NCI-H187 treated with DMSO at 0.1 percent for 48 hours (cell line): ENCODE measurements at regions not wholly inside any gene's neighbourhood (a gene's known extent, or its start where the extent isn't known, plus 50 kb on each side); places are given as distances from the start of the nearest gene placed in this dataset.
"Not testable (repeated sequence)": the region's sequence is repeated elsewhere in the genome, so short reads cannot be mapped to it uniquely, and the experiment has no call there.

ENCODE experiments used
- DNase-seq: peaks from one replicate; lab custom pipeline; 2025; lab: John Stamatoyannopoulos, UW

DNA sequence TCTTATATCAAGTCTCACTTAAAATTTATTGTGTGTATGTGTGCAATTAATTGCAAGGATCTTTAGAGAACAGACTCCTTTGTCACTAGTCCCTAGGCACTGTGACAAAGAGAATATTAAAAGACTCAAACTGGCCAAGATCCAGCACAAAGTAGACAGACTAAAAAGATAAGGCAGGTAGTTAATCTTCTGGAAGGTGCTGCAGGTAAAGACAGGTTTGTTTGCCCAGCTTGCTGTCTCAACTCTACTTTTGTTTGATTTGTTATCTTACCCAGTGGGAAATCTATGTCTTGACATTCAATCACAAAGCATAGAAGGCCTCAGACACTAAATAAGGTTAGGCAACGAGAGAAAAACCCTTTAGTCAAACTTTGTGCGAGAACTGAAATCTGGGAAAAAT lies 807.9 kb upstream of the LRRN3 start:
- no peak for DNase-seq

DNA sequence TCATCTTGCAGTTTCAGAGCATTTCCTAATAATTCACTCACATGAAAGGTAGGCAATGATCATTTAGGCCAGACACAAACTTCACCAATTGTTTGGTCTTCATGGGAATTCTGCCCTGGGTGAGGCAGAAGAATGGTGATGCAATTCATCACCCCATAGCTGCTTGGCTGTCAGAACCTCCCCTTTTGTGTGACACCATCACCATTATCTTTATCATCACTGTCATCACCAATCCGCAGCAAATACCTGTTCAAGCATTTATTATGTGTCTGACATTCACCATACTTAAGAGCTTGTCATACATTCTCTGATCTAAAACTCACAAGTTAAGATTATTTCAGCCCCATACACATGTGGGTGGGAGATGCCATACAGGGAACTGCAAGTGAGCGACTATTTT lies 799.5 kb upstream of the LRRN3 start:
- no peak for DNase-seq

DNA sequence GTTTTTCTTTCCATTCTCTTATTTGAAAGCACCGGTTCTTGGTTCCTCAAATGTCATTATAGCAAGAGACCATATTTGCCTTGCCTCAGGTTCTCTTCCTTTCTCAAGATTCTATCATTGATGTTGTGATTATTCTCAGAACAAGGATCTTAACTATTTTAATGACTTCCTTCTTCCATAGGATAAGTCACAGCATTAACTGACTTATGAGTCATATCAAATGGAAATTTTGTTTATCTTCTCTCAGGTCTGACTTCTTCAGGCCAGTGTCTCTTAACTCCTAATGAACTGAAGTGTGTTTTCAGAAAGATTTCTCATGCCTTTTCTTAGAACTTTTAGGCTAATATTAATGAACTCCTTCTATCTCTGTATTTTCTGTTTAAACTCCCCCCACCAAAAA lies 794.6 kb upstream of the LRRN3 start:
- no peak for DNase-seq

DNA sequence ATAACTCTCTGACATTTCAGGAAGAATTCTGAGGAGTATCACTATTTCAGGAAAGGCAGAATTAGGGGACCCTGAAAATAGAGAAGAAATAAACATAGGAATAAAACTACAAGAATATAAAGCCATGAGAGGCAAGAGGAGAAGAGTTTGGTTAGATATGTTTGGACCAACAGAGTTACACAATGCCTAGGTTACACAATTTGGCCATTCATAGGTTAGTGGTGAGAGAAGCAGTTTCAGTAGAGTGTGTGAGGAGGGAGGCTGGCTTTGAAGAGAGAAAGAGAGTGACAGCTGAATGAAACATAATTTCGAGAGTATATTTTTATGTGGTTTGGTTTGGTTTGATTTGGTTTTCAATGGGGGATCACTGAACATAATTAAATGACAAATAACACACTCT lies 783.2 kb upstream of the LRRN3 start:
- no peak for DNase-seq

DNA sequence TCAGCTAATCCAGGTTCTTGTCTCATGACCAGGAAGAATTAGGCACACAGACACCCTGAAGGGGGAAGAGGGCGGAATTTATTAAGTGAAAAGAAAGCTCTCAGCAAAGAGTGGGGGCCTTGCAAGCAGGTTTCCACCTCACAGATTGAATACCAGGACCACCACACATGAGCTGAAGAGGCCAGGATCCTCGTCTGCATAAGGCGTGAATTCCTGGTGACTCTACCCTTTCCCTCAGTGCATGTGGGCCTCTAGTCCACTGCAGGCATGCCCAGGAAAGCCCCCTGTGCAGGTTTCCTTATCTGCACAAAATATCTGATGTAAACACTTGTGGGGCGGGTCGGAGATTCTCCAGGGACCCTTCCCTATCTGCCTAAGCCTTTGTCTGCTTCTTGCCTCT lies 782.1 kb upstream of the LRRN3 start:
- DNase-seq = no peak

DNA sequence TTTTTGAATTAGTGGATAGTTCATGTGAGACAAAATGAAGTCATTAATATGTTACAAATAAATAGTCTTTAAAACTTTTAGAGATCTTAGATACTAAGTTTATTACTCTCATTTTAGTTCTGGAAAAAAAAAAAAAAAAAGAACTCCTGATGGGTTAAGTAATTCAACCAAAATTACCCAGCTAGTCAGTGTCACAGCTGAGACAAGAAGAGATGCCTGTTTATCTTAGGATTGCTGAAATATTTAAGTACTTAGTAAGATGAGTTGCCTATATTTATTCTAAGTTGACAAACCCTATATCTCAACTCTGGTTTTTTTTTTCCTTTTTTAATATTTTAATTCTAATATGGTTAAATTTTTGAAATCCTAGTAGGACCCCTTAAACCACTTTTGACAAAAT lies 781.0 kb upstream of the LRRN3 start:
- DNase-seq = no peak

DNA sequence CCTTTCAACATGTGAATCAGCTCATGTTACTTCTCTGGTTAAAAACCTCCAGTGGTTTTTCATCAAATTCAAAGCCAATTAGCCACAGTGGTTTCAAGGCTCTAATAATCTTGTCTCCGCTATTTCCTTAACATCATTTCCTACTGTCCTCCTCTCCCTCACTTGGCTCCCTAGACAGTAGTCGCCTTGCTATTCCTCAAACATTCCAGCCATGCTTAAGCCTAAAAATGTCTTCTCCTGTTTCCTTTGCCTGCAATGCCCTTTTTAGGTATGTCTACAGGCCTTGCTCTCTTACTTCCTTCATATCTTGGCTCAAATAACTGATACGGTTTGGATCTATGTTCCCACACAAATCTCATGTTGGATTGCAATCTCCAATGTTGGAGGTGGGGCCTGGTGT lies 779.4 kb upstream of the LRRN3 start:
- no peak for DNase-seq

DNA sequence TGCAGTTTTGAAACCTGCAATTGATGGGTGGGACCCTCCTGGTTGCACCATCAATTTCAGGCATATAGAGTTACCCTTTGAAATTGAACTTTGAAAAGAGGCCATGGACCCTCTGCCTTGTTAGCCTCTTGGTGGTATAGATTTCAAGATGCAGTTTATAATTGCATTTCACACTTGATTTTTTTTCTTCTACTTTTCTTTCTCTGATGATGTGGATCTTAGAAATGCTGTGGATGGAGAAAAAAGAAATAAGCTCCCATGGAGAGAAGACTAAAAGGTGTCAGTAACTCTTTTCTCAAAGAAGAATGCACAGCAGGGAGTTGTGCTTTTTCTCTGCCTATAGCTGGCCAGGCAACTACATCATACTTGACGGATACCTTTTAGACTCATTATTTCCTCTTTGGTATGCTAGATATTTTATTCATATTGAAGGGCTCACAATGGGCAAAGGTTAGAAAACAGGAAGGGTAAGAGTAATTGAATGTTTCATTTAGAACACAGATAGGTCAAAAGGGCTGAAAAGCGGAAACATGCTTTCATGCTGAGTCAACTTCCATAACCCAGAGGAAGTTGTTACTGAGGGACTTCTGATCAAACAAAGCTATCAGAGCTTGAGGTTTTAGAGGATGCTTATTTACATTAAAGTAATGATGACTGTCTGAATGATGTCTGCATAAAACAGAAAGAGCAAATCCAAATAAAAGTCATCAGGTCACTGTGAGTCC lies 773.2 kb upstream of the LRRN3 start:
- DNase-seq = no peak

DNA sequence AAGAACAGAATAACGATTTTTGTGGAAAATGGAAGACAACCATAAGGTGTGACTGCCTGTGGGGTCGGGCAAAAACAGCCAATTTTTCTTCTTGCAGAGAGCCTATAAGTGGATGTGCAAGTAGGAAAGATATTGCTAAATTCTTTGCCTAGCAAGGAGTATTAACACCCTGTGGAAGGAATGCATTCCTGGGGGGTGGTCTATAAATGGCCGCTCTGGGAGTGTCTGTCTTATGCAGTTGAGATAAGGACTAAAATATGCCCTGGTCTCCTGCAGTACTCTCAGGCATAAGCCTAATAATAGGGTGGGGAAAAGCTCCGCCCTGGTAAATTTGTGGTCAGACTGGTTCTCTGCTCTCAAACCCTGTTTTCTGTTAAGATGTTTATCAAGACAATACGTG lies 770.6 kb upstream of the LRRN3 start:
- not testable (repeated sequence) for DNase-seq

DNA sequence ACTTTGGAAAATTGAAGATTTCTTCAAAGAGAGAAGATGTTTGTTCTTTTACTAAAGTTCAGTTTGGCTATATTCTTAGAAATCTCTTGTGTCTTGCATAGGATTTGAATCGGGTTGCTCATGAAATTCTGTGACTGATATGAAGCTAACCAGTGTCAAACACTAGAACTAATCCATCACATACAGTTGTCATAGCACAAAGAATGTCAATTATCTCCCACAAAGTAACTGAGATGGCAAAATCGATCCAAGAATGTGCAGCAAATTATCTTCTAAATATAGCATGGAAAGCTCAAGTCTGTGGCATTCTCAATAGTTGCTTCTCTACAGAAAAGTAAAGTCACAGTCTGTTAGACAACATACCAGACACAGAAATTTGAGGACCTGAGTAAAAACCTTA lies 768.1 kb upstream of the LRRN3 start:
- DNase-seq = no peak

DNA sequence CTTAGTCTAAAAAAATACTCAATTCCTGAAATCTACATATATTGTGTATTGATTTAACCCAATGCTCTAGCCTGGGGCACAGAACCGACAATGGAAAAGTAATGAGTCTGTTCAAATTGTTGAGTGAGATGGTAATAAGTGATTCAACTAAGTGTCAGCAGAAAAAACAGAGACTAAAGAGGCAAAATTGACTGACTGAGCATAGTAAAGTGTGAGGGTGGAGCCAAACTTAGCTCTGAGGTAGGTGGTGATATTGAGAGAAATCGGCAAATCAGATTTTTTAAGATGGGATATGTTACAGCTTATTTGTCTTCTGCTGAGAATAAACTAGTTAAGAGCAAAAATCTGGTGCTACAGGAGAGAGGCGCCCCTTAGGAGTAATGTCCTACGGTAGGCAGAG lies 764.0 kb upstream of the LRRN3 start:
- no peak for DNase-seq

DNA sequence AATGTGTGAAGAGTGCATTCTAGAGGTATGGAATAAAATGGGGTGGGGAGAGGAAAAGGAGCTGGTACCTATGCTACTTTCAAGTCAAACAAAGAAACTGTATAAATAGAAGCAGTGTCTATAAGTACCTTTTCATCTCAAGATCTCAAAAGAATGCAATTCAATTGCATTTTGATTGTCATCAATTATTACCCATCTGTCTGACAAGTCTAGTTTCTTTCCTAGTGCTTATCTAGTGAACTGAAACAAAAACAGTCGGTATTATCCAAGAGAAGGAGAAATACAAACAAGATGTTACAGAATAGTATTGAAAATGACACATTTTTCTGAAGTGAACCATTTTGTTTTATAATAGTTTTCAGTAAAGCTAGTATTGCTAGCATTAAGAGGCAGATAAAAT lies 754.5 kb upstream of the LRRN3 start:
- DNase-seq = no peak

DNA sequence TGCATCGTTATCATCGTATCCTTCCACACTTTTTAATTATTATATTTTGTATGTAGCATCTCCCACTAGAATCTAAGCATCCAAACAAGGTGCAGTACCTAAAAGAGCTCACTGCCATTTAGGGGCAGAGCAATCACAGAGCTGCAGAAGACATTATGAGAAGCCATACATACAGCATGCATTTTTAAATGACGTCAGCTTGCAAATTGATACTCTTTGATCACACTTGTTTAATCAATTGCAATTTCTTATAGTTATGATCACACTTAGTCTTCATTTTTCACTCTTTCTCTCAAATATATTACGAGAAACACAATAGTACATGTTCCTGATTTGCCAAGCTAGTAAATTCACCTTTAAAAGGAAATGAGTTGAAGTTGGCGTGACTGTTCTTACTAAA lies 753.3 kb upstream of the LRRN3 start:
- DNase-seq = no peak

DNA sequence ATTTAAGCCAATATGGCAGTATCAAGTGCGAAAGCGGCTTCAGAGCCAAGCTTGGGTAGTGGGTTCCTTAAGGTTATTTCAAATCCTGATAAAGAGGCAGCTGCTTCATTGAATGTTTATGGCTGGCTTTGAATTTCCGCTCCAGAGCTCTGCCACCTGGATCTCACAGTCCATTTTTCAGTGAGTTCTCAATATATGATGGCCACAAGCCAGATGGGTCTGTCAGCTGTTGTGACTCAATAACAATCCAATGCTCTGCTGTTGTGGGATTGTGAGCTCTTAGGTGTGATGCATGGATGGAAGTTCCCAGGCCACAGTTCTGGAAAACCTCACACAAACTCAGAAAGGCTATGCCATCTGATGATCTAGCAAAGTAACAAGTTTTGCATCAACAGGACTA lies 743.8 kb upstream of the LRRN3 start:
- no peak for DNase-seq

DNA sequence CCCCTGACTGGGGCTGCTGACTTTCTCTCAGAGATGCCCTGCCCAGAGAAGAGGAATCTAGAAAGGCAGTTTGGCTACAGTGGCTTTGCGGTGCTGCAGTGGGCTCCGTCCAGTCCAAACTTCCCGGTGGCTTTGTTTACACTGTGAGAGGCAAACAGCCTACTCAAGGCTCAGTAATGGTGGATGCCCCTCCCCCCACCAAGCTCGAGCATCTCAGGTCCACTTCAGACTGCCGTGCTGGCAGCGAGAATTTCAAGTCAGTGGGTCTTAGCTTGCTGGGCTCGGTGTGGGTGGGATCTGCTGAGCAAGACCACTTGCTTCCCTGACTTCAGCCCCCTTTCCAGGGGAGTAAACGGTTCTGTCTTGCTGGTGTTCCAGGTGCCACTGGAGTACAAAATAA lies 734.5 kb upstream of the LRRN3 start:
- no peak for DNase-seq

DNA sequence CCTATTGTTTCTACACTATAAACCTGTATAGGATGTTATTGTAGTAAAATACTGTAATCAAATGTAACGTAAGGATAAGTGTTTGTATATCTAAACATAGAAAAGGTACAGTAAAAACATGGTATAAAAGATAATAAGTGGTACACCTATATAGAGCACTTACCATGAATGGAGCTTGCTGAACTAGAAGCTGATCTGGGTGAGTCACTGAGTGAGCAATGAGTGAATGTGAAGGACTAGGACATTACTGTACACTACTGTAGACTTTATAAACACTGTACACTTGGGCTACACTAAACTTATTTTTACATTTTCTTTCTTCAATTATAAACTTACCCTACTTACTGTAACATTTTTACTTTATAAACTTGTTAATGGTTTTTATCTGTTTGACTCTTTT lies 732.9 kb upstream of the LRRN3 start:
- DNase-seq = no peak

DNA sequence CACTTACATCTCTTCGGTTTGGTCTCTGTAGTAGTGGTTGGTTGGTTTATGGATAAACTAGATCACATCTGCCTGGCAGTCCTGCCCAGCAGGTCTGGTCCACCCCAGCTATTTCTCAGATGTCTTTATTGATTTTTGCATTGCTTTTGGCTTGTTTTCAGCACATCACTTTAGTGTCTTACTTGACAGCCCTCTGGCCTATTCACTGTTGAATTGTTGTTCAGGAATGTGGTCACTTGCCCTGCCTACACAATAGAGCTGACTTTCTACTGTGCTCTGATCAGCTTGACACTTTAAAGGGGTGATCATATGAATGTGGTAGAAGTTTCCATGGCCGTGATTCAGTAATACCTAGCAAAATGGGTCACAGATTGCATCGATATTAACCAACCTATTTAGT lies 719.2 kb upstream of the LRRN3 start:
- no peak for DNase-seq

DNA sequence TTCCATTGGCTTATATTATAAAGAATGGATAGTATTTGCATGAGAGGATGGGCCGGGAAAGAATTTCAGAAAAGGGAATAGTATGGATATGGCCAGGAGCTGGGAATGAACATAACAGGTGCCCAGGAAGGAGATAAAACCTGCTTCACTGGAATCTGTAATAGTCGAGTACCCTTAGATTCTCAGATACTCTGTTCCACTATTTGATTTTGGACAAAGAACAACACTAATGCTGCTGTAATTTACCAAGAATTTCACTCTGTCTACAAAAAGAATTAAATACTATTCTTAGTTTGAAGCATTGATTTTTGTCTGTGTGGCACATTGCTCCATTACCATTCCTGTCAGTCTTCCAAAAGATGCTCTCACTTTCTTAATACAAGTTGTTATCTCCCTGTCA lies 718.2 kb upstream of the LRRN3 start:
- DNase-seq = no peak

DNA sequence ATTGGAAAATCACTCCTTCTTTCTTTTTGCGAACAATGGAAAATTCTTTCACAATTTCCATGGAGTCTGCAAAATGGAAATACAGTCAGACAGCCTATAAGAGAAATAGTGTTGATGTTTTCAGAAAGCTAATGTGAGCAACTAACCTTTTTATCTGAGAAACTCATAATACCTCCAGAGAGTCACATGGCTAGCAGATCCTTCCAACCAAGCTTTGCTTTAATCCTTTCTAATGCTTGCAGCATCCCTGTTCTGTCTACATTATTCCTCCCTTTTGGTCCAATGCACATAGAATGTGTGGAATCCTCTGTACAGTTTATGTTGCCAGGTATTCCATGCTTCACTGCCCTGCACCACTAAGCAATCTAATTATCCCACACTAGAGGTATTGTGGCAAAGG lies 717.5 kb upstream of the LRRN3 start:
- DNase-seq = no peak

DNA sequence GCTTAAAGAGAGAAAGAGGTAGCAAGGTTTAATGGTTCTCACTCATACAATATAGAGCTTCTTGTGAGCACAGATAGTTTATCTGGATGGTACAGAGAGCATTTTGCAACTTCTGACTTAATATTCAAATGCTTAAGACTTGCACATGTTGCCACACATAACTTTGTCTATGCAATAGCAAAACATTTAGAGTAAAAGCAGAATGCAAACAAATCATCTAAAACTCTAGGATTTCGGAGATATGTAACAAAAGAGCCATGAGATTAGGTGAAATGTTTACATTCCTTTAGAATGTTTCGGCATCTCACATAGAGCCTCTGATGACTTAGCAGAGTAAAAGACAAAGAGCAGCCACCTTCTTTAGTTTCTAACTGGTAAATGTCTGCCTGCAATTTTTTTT lies 717.1 kb upstream of the LRRN3 start:
- no peak for DNase-seq

DNA sequence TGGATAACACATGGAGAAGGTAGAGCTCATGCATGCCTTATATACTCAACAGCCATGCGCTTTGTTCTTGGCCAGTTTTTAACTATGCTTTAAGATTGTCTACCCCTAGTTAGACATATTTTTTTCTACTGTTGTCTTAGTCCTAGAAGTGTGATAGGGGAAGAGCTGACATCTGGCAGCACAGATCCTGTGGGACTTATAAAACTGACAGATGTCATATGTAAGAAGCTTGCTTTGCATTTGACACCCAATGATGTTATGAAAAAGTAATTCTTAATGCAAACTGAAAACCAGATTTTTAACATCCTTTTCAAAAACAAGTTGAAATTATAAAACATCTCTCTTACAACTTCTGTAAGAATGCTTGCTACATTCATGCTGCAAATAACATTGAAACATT lies 715.9 kb upstream of the LRRN3 start:
- DNase-seq = no peak

DNA sequence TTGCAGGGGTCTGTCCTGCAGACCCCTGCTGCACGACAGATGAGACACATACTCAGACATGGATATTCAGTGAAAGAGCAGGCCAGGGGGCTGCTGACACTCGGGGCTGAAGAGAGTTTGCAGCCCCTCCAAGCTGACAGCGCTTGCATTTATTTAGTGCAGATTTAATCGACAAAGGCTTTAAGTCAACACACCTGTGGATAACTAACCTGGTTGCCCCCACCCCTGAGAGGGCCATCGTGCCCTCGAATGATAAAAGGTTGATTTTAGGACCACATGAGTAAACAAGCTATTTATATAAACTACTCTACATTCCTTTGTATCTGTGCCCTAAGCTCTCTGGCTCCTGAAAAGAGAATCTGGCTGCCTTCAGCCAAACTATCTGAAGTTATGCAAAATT lies 708.2 kb upstream of the LRRN3 start:
- no peak for DNase-seq

DNA sequence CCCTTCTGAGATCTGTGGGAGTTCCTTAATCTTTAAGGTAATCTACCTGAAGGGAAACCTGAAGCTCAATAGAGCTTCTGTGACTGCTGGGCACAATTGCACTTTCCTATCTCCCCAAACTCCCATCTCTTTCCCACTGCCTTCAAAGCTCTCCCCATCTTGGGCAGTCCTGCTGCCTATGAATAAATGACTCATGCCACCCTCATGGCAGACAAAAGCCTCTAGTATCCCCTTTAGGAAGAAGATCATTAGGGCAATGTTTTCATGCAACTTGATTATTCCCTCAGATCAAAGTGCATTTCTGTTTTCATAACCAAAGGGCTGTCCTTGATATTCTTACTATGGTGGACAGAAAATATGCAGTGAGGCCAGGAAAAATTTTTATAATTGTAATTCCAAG lies 704.9 kb upstream of the LRRN3 start:
- no peak for DNase-seq

DNA sequence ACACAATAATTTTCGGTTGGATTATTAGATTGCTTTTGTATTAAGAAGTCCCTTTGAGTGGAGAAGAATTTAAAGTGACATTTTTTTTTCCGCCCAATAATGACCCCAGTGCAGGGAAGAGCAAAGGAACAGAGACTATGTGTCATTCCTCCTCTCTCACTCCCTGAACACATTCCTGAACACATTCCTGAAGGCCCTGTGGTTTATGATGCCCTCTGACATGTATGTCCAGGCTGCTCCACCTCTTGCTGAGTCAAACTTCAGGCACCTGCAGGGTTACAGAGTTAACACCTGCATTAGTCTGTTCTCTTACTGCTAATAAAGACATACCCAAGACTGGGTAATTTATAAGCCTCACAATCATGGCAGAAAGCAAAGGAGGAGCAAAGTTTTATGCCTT lies 704.0 kb upstream of the LRRN3 start:
- no peak for DNase-seq

DNA sequence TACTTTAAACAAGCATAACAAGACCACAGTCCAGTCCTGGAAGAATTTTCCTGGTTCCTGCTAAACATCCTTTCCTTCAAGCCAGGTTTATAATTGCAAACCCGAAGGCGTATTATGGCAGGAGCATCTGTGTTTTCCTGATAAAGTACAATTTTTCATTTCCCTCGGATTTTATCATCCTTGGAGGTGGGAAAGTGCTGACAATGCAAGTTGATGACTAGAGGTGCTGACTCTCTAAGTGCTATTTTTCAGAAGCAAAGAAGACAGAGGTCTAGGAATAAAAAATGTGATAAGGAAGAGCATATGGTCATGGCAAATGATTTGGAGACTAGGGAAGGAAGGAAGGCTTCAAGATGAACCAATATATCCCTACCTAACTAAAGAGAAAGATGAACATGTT lies 703.2 kb upstream of the LRRN3 start:
- no peak for DNase-seq
